Liver (tissue), 8 donors: ENCODE measurements at regions not wholly inside any gene's neighbourhood (a gene's known extent, or its start where the extent isn't known, plus 50 kb on each side); places are given as distances from the start of the nearest gene placed in this dataset.
A peak's percentile ranks its signal among the peaks of the same experiment; 100 is the strongest.

Experiments
- DNase-seq: peaks from one replicate; pipeline ENCODE4 v3.0.0-alpha.2; 2017; ENCODE audit warnings: low spot score
- H3K27ac ChIP-seq, 2 donors: one replicate each; pipeline ENCODE4 v1.7.0; 2013; ENCODE audit warnings: inconsistent platforms in 2 of 2, low read length in 2 of 2, control low read depth in 1 of 2, low read depth in 1 of 2, mild to moderate bottlenecking in 1 of 2
- H3K27me3 ChIP-seq, 4 donors: one replicate each; pipeline versions ENCODE4 v1.6.1 to v1.7.0; 2013; ENCODE audit warnings: low read length in 3 of 4, inconsistent platforms in 1 of 4, mild to moderate bottlenecking in 1 of 4, moderate library complexity in 1 of 4; ENCODE audit not compliant: control insufficient read depth in 4 of 4, insufficient read depth in 4 of 4
- H3K36me3 ChIP-seq, 4 donors: one replicate each; pipeline versions ENCODE4 v1.6.1 to v1.7.0; 2013; ENCODE audit warnings: low read length in 3 of 4, mild to moderate bottlenecking in 3 of 4, low read depth in 1 of 4, moderate library complexity in 1 of 4; ENCODE audit not compliant: control insufficient read depth in 4 of 4, insufficient read depth in 3 of 4
- H3K4me1 ChIP-seq, 4 donors: one replicate each; pipeline versions ENCODE4 v1.6.1 to v1.7.0; 2013; ENCODE audit warnings: low read length in 3 of 4, mild to moderate bottlenecking in 3 of 4, moderate library complexity in 1 of 4; ENCODE audit not compliant: control insufficient read depth in 4 of 4, insufficient read depth in 4 of 4
- H3K4me3 ChIP-seq, 3 donors: one replicate each; pipeline versions ENCODE4 v1.6.1 to v1.7.0; 2013; ENCODE audit warnings: low read length in 3 of 3, control low read depth in 1 of 3, low read depth in 1 of 3, mild to moderate bottlenecking in 1 of 3
- H3K9ac ChIP-seq, 2 donors: one replicate each; pipeline ENCODE4 v1.7.0; 2013; ENCODE audit warnings: low read length in 2 of 2, mild to moderate bottlenecking in 2 of 2, moderate library complexity in 2 of 2, control low read depth in 1 of 2, low read depth in 1 of 2
- H3K9me3 ChIP-seq, 4 donors: one replicate each; pipeline versions ENCODE4 v1.6.1 to v1.7.0; 2013; ENCODE audit warnings: low read length in 3 of 4; ENCODE audit not compliant: control insufficient read depth in 4 of 4
- FOXA1 ChIP-seq: IDR thresholded peaks from 2 replicates; pipeline ENCODE4 v1.6.1; 2016; ENCODE audit warnings: antibody characterized with exemption
- FOXA2 ChIP-seq: IDR thresholded peaks from 2 replicates; pipeline ENCODE4 v1.6.1; 2016; ENCODE audit warnings: antibody characterized with exemption
- GABPA ChIP-seq, 2 donors: IDR thresholded peaks in 1 of 2; conservative IDR thresholded peaks in 1 of 2; 2 replicates each; pipeline ENCODE4 v1.6.1; 2016; ENCODE audit warnings: antibody characterized with exemption in 2 of 2, mild to moderate bottlenecking in 1 of 2, moderate library complexity in 1 of 2
- HNF4A ChIP-seq, 2 donors: conservative IDR thresholded peaks; 2 replicates each; pipeline ENCODE4 v1.6.1; 2016; ENCODE audit warnings: antibody characterized with exemption in 2 of 2, mild to moderate bottlenecking in 2 of 2
- JUND ChIP-seq, 2 donors: IDR thresholded peaks; 2 replicates each; pipeline ENCODE4 v1.6.1; 2016; ENCODE audit warnings: antibody characterized with exemption in 2 of 2
- NR2F2 ChIP-seq: IDR thresholded peaks from 2 replicates; pipeline ENCODE4 v1.6.1; 2016; ENCODE audit warnings: antibody characterized with exemption
- RAD21 ChIP-seq, 2 donors: IDR thresholded peaks; 2 replicates each; pipeline ENCODE4 v1.6.1; 2016; ENCODE audit warnings: antibody characterized with exemption in 2 of 2, mild to moderate bottlenecking in 2 of 2
- RXRA ChIP-seq, 2 donors: IDR thresholded peaks; 2 replicates each; pipeline ENCODE4 v1.6.1; 2017 to 2018; ENCODE audit warnings: antibody characterized with exemption in 2 of 2, mild to moderate bottlenecking in 1 of 2
- SP1 ChIP-seq: IDR thresholded peaks from 2 replicates; pipeline ENCODE4 v1.6.1; 2018; ENCODE audit warnings: antibody characterized with exemption, mild to moderate bottlenecking
- TAF1 ChIP-seq: conservative IDR thresholded peaks from 2 replicates; pipeline ENCODE4 v1.6.1; 2016; ENCODE audit warnings: antibody characterized with exemption, mild to moderate bottlenecking
- WGBS: extraction: QIAGEN DNeasy Blood & Tissue Kit; methylation state at CpG from one replicate; pipeline ENCODE4 v1.1.7; 2013; 5-methylcytosine and 5-hydroxymethylcytosine counted together
- TF ChIP-seq, protein P1 (sequence below): IDR thresholded peaks from 2 replicates; pipeline ENCODE4 v1.6.1; 2016; ENCODE audit warnings: antibody characterized with exemption
- TF ChIP-seq, protein P2 (sequence below): fragments of 150-350 bp; IDR thresholded peaks from 2 replicates; pipeline ENCODE4 v1.5.1; 2017; ENCODE audit warnings: improper control_type of control experiment, low read depth, low read length; ENCODE audit not compliant: missing input control
- TF ChIP-seq, protein P3 (sequence below): IDR thresholded peaks from 2 replicates; pipeline ENCODE4 v1.6.1; 2016; ENCODE audit warnings: antibody characterized with exemption
- donor health status: healthy.
- donor health status: healthy.
- donor health status: healthy.
- donor health status: healthy.
- donor health status: healthy.

DNA sequence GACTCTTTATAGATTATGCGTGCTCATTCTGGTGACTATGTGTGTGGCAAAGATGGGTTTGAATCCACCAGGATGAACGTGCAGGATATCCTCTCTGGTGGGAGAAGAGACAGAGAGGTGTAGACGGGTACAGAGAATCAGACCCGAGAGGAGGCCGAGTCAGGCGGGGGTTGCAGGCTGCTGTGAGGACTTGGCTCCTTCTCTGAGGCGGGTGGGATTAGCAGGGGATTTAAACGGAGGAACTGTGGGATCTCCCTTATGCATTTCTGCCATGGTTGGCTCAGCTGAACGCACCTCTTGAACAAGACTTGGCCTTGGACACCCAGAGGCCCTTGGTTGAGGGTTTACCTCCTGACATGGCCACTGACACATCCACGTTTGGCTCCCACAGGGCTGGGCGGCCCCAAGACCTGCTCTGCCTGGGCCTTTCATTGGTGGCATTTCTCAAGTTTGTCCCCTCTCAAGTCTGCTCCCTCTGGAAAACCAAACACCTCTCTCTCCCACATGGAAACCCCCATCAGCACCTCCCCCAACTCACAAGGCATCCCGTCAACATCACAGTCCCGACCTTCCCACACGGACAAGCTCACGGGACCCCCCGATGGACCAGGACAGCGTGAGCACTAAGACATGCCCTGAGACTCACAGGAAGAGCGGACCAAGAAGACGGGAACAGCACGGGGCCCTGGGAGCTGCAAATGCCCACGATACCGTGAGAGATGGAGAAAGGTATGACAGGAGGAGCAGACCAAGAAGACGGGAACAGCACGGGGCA lies 158.3 kb downstream of the RTP5 start:
- no peaks in the 10 kb centered on the region for H3K36me3 ChIP-seq
- no peak overlapping the region for H3K4me3 ChIP-seq
- peaks cover 0 to 2% (median 0%) of the 10 kb centered on the region in 4 donors for H3K27me3 ChIP-seq
- H3K27ac ChIP-seq = no peak overlapping the region
- H3K4me1 ChIP-seq = peaks cover 0 to 9% (median 5%) of the 10 kb centered on the region in 4 donors
- H3K9ac ChIP-seq = no peak overlapping the region
- WGBS = 96% methylated on average over 24 of the region's 24 CpGs
- no peaks in the 10 kb centered on the region for H3K9me3 ChIP-seq
- TF ChIP-seq, protein P1, sequence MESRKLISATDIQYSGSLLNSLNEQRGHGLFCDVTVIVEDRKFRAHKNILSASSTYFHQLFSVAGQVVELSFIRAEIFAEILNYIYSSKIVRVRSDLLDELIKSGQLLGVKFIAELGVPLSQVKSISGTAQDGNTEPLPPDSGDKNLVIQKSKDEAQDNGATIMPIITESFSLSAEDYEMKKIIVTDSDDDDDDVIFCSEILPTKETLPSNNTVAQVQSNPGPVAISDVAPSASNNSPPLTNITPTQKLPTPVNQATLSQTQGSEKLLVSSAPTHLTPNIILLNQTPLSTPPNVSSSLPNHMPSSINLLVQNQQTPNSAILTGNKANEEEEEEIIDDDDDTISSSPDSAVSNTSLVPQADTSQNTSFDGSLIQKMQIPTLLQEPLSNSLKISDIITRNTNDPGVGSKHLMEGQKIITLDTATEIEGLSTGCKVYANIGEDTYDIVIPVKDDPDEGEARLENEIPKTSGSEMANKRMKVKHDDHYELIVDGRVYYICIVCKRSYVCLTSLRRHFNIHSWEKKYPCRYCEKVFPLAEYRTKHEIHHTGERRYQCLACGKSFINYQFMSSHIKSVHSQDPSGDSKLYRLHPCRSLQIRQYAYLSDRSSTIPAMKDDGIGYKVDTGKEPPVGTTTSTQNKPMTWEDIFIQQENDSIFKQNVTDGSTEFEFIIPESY = no peak
- no peak for TF ChIP-seq RXRA (IDR thresholded peaks at IDR 0.05)
- no peak for TF ChIP-seq TAF1
- no peak for TF ChIP-seq JUND (IDR thresholded peaks at IDR 0.05)
- TF ChIP-seq SP1 = no peak
- TF ChIP-seq FOXA2 = no peak
- no peak for TF ChIP-seq NR2F2
- TF ChIP-seq, protein P2, sequence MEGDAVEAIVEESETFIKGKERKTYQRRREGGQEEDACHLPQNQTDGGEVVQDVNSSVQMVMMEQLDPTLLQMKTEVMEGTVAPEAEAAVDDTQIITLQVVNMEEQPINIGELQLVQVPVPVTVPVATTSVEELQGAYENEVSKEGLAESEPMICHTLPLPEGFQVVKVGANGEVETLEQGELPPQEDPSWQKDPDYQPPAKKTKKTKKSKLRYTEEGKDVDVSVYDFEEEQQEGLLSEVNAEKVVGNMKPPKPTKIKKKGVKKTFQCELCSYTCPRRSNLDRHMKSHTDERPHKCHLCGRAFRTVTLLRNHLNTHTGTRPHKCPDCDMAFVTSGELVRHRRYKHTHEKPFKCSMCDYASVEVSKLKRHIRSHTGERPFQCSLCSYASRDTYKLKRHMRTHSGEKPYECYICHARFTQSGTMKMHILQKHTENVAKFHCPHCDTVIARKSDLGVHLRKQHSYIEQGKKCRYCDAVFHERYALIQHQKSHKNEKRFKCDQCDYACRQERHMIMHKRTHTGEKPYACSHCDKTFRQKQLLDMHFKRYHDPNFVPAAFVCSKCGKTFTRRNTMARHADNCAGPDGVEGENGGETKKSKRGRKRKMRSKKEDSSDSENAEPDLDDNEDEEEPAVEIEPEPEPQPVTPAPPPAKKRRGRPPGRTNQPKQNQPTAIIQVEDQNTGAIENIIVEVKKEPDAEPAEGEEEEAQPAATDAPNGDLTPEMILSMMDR = no peak
- TF ChIP-seq HNF4A (conservative IDR thresholded peaks at IDR 0.05) = no peak
- TF ChIP-seq, protein P3, sequence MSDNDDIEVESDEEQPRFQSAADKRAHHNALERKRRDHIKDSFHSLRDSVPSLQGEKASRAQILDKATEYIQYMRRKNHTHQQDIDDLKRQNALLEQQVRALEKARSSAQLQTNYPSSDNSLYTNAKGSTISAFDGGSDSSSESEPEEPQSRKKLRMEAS = no peak
- TF ChIP-seq GABPA (IDR thresholded peaks at IDR 0.05 in 1 of 2, conservative IDR thresholded peaks at IDR 0.05 in 1 of 2) = no peak
- no peak for TF ChIP-seq FOXA1
- DNase-seq = no peak

DNA sequence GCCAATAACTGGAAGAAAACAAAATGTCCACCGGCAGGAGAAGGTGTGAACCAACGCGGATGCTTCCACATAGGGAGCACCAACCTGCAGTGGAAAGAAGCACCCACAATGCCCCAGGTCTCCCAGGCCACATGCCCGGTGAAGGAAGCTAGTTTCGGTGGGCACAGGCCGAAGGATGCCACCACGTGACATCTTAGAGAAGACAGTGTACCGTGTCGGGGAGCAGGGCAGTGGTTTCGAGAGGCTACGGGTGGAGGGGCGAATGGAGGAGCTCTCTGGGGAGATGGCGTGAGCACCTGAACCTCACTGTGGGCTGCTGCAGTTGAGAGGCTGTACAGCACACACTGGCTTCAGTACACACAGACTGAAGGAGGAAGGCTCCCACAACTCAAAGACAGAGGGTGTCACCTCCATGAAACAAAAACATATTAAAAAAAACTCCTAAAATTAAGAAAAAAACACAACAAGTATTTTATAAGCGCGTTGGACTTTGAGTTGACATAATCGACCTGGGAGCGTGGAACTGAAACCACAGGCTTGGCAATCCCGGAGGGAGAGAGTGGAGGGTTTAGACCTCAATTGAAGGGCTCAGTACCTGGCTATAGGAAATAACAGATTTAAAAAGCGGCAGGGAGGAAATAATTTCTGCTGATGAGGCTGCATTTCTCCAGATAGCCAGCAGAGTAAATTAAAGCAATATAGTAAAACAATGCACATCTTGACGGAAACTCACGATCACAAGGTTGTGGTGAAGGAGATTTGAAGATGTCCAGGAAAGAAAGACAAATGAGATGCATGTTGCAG lies 160.1 kb downstream of the RTP5 start:
- WGBS = 69% methylated on average over 21 of the region's 21 CpGs
- H3K4me1 ChIP-seq = peaks cover 0 to 9% (median 5%) of the 10 kb centered on the region in 4 donors
- no peak for DNase-seq
- no peak overlapping the region for H3K4me3 ChIP-seq
- TF ChIP-seq RXRA (IDR thresholded peaks at IDR 0.05) (no peak), HNF4A (conservative IDR thresholded peaks at IDR 0.05) (peak; percentile 74 to 82), RAD21 (IDR thresholded peaks at IDR 0.05) (peak; percentile 20 to 44)
- H3K27ac ChIP-seq = no peak overlapping the region
- H3K36me3 ChIP-seq = no peaks in the 10 kb centered on the region
- no peak overlapping the region for H3K9ac ChIP-seq
- no peaks in the 10 kb centered on the region for H3K27me3 ChIP-seq
- H3K9me3 ChIP-seq = no peaks in the 10 kb centered on the region
